GM18520 (cell line): ENCODE measurements at regions not wholly inside any gene's neighbourhood (a gene's known extent, or its start where the extent isn't known, plus 50 kb on each side); places are given as distances from the start of the nearest gene placed in this dataset.
"Not testable (repeated sequence)": the region's sequence is repeated elsewhere in the genome, so short reads cannot be mapped to it uniquely, and the experiment has no call there.

ENCODE experiments used
- ATAC-seq: cut with Tn5 transposase; IDR thresholded peaks from one replicate; pipeline ENCODE4 v1.9.1; 2021; ENCODE audit not compliant: unreplicated experiment

GRCh38 chr2:2582998-2583545 lies 252.0 kb upstream of the MYT1L start:
- no peak for ATAC-seq

GRCh38 chr2:2581331-2582159 lies 250.5 kb upstream of the MYT1L start:
- no peak for ATAC-seq

- ATAC-seq, result not testable (repeated sequence)
Observed at GRCh38 chr2:2580841-2581240, 249.8 kb upstream of the MYT1L start.

GRCh38 chr2:2580341-2580740 lies 249.3 kb upstream of the MYT1L start:
- ATAC-seq, result no peak

GRCh38 chr2:2579814-2580213 lies 248.7 kb upstream of the MYT1L start:
- no peak for ATAC-seq

- no peak for ATAC-seq
Observed at GRCh38 chr2:2577407-2577831, 246.3 kb upstream of the MYT1L start.

GRCh38 chr2:2575870-2576386 lies 244.9 kb upstream of the MYT1L start:
- ATAC-seq, result no peak

GRCh38 chr2:2575181-2575577 lies 244.1 kb upstream of the MYT1L start:
- no peak for ATAC-seq

GRCh38 chr2:2574401-2575180 lies 243.5 kb upstream of the MYT1L start:
- ATAC-seq, result no peak

GRCh38 chr2:2573658-2574293 lies 242.7 kb upstream of the MYT1L start:
- no peak for ATAC-seq

- no peak for ATAC-seq
Observed at GRCh38 chr2:2573205-2573604, 242.1 kb upstream of the MYT1L start.

- no peak for ATAC-seq
Observed at GRCh38 chr2:2572393-2573204, 241.5 kb upstream of the MYT1L start.

- no peak for ATAC-seq
Observed at GRCh38 chr2:2571301-2572150, 240.5 kb upstream of the MYT1L start.

- no peak for ATAC-seq
Observed at GRCh38 chr2:2570871-2571270, 239.8 kb upstream of the MYT1L start.

GRCh38 chr2:2570360-2570759 lies 239.3 kb upstream of the MYT1L start:
- ATAC-seq, result no peak

- no peak for ATAC-seq
Observed at GRCh38 chr2:2569836-2570235, 238.8 kb upstream of the MYT1L start.

- ATAC-seq, result no peak
Observed at GRCh38 chr2:2569306-2569705, 238.2 kb upstream of the MYT1L start.

GRCh38 chr2:2568411-2568810 lies 237.3 kb upstream of the MYT1L start:
- no peak for ATAC-seq

GRCh38 chr2:2567776-2568175 lies 236.7 kb upstream of the MYT1L start:
- ATAC-seq, result no peak
